Kidney glomerular epithelial cell (primary cell): ENCODE measurements at regions not wholly inside any gene's neighbourhood (a gene's known extent, or its start where the extent isn't known, plus 50 kb on each side); places are given as distances from the start of the nearest gene placed in this dataset.

Source experiments
- DNase-seq: peaks from one replicate; lab custom pipeline; 2025; lab: John Stamatoyannopoulos, UW

DNA sequence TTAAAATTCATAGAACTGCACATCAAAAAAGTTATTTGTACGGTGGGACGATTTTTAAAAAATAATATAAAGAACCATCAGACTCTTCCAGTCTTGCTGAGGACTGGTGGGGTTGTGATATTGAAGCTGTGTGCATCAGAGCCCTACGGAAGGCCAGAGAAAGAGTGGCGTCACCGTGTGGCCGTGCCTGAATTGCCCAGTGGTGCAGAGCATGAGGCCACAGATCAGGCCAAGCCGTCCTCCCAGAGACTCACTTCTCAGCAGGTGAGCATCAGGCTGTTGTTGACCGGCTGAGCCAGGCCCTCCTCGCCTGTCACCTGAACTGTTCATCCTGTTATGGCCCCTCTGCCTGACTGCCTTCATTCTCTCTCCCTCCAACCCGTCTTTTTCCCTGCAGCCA, 1013.9 kb downstream of the TBC1D22A start:
- DNase-seq, result no peak

DNA sequence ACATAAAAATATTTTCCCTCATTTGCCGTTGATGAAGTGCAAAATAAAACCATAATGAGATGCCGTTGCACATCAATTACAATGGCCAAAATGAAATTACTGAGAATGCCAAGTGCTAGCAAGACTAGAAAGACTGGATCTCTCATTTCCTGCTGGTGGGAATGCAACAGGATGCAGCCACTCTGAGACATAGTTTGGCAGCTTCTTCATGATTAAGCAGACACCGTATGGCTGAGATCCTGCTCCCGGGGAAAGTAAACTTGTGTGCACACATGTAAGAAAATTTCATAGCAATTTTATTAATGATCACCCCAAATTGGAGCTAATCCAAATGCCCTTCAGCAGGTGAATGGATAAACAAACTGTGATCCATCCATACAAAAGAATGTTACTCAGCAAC, 1013.2 kb downstream of the TBC1D22A start:
- DNase-seq, result no peak

DNA sequence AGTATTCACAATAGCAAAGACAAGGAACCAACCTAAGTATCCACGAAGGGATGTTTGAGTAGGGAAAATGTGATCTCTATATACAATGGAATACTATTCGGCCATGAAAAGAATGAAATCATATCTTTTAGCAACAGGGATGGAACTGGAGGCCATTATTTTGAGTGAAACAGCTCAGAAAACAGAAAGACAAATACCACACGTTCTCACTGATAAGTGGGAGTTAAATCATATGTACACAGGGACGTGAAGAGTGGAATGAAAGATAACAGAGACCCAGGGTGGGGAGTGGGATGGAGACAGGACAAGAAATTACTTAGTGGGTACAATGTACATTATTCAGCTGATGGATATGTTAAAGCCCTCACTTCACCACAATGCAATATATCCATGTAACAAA, 1012.7 kb downstream of the TBC1D22A start:
- DNase-seq, result no peak

DNA sequence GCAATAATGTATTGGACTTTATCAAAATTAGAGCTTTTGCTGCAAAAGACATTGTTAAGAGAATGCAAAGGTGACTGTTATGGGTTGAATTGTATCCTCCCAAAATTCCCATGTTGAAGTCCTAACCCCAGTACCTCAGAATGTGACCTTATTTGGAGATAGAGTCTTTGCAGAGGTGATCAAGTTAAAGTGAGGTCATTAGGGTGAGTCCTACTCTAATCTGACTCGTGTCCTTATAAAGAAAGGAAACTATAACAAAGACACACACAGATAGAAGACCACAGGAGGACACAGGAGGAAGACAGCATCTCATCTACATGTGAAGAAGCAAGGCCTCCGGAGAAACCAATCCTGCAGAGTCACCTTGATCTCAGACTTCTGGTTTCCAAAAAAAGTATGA, 1011.2 kb downstream of the TBC1D22A start:
- no peak for DNase-seq

DNA sequence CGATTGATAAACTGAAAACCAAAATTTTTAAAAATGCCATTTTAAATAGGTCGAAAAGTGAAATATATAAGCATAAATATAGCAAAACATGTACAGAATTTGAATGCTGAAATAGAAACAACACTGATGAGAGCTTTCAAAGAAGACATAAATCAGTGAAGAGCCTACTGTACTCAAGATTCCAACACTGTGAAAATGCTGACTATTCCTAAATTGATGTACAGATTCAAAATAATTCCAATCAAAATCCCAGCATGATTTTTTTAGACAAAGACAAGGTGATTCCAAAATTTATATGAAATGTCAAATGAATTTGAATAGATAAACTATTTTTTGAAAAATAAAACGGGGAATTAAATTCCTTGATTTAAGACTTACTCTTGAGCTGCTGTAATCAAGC, 1010.4 kb downstream of the TBC1D22A start:
- DNase-seq, result no peak

DNA sequence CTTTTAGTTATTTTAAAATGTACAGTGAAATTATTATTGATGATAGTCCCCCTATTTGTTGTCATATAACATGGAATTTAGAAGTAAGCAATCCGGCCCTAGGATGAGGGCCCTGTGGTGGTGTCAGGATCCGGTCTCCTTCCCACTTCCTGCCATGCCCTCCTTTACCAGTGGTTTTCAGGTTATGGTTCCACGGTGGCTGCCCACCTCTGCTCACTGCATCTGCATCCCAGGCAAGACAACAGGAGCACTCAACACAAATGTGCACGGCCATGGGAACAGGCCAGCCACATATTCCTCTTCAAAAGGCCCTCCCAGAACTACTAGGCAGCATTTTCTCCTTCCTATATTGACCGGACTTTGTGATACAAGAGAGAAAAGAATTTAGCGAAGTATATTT, 1007.2 kb downstream of the TBC1D22A start:
- no peak for DNase-seq

DNA sequence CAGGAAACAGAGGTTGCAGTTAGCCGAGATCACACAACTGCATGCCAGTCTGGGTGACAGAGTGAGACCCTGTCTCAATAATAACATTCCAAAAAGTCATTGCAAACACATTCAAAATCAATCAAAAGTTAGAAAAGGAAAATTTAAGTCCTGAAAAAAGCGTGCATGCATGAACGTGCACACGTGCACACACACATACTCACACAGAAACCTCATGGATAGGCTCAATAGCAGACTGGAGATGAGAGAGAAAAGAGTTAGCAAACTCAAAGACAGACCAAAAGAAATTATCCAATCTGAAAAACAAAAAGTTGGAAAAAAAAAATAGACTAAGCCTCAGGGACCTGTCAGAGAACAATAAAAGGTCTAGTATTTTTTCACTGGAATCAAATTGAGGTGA, 1005.6 kb downstream of the TBC1D22A start:
- no peak for DNase-seq

DNA sequence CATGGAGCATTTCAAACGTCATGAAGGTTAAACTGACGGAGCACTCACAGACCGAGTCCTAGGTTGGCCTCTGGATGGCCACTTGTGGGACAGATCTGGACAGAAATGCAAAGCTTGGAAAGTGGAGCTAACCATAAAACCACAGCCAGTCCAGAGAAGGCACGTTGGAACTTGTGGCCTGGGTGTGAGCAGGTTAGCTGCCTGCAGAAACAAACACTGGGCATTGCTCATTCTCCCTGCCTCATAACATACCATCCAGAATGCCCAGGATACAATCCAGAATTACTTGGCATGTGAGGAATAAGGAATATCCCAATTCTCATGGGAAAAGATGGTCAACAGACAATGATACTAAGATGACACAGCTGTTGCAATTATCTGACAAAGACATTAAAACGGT, 1005.0 kb downstream of the TBC1D22A start:
- DNase-seq, result no peak

DNA sequence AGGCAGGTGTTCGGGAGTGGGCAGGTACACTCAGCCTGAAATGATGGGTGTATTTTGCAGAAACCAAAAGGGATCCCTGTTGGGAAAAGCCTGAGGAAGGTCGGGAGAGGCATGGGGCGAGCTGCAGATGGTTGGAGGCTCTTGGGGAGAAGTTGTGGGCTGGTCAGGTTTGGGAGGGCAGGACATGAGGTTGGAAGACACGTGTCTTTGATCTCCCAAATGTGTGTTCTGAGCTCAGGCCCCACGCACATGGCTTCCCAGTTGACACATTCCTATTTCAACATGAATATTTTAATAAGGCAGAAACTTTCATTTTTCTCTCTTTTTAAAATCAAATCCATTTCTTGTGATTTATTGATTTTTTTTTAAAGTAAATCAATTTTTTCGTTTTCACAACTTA, 1003.3 kb downstream of the TBC1D22A start:
- no peak for DNase-seq

DNA sequence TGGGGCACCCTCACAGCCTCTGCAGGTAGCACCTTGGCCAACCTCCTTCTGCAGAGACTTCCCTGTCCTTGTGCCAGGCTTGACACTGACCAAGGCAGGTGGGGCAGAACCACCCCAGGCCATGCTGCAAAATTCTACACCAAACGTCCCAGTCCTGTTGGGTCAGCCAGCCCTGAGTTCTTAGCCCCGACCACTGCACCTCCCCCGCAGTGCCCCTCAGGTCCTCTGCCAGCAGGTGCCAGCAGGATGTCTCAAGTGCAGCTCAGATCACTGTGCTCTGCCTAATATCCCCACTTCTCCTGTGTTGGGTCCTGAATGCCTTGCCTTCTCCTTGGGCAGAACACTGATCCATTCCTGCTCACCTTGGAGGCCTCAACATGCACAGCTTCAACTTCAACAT, 999.7 kb downstream of the TBC1D22A start:
- DNase-seq, result no peak

DNA sequence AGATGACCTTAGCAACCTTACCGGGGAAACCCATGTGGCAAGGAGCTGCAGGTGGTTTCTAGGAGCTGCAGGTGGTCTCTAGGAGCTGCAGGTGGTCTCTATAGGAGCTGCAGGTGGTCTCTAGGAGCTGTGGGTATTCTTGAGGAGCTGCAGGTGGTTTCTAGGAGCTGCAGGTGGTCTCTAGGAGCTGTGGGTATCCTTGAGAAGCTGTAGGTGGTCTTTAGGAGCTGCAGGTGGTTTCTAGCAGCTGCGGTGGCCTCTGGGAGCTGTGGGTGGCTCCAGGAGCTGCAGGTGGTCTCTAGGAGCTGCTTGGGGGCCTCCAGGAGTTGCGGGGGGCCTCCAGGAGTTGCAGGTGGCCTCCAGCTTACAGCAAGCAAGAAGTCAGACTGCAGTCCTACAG, 997.5 kb downstream of the TBC1D22A start:
- DNase-seq, result no peak

DNA sequence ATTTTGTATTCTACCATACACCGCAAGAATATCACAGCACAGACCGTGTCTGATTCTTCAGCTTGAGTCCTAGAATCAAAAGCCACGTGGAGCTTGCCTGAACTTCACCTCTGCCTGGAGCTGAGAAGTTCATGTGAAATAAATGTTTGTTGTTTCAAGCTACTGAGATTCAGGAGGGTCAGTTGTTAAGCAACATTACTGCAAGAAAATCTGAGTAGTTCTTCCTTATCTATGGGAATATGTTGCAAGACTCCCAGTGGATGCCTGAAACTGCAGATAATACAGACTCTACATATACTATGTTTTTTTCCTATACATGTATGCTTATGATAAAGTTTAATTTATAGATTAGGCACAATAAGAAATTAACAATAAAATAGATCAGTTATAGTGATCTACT, 995.3 kb downstream of the TBC1D22A start:
- no peak for DNase-seq

DNA sequence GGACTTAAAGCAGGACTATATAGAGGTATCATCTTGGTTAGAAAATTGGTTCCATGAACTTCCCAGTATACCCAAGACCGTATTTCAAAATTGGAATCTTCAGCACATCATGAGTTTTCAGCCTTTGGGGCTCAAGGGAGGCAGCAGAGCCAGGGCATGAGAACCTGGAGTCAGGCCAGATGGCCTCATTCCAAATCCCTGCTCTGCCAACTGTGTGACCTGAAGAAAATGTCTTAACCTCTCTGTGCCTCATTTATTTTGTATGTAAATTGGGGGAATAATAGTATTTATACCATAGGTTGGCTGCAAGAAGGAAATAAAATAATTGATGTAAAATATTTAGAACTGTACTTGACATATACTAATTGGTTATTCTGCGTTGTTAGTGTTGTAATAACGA, 987.6 kb downstream of the TBC1D22A start:
- no peak for DNase-seq

DNA sequence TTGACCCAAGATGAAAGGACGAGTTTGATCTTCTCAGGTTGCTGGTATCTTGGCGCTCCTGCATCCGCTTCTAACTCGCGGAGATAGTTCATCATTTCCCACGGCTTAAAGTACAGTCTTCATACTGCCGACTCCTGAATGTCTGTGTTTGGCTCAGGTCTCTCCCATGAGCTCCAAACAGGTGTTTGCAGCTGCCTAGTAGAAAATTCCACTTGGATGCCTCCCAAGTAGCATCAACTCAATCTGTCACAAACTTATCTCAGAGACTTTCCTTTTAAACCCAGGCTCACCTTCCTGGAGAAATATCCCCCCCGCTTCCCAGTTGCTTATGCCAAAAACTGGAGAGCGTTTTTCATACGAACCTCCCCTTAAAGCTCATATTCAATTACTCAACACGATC, 986.5 kb downstream of the TBC1D22A start:
- no peak for DNase-seq

DNA sequence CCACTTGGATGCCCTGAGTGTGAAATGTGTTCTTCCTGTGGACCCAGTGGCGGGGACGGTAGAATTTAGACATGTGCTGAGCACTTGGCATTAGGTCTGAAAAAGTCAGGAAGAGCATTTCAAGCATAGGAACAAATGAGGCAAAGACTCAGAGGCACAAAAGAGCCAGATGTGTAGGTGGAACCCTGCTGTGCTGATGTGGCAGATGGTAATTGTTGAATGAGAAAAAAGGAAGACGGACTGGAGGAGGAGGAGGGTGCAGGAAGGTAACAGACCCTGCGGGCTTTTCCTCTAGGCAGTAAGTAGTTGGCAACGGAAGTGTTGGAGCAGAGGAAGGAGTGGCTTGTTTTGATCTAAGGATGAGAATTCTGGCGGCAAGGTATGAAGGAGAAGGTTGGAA, 985.8 kb downstream of the TBC1D22A start:
- no peak for DNase-seq

DNA sequence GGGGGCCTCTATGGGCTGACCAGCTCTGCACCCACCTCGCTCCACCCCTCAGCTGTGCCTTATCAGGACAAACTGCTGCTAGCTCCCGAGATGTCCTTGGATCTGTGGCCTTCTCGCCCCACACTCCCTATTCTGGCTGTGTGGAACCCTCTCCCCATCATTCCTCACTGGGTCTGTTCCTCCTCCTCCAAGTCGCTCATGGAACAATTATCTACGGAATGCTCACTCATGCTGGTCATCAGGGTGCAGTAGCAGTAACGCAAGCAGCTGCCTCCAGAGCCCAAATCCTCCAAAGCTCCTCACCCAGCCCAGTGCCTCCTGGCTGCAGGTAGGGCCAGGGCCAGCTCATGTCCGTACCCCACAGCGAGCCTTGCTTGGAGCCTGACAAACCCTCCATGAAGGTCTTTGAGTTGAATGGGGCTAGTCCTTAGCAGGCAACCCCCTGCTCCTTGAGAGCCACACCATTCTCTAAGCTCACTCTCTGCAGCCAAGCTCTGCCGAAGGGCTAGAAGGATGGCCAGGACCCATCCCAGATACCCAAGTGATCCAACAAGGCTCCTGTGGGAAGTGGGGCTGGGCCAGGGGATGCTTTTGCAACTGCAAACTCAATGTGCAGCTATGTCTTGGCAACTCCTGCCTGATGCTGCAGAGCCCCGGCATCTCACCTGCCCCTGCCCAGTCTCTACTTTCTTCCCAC, 977.8 kb downstream of the TBC1D22A start:
- DNase-seq, result no peak

DNA sequence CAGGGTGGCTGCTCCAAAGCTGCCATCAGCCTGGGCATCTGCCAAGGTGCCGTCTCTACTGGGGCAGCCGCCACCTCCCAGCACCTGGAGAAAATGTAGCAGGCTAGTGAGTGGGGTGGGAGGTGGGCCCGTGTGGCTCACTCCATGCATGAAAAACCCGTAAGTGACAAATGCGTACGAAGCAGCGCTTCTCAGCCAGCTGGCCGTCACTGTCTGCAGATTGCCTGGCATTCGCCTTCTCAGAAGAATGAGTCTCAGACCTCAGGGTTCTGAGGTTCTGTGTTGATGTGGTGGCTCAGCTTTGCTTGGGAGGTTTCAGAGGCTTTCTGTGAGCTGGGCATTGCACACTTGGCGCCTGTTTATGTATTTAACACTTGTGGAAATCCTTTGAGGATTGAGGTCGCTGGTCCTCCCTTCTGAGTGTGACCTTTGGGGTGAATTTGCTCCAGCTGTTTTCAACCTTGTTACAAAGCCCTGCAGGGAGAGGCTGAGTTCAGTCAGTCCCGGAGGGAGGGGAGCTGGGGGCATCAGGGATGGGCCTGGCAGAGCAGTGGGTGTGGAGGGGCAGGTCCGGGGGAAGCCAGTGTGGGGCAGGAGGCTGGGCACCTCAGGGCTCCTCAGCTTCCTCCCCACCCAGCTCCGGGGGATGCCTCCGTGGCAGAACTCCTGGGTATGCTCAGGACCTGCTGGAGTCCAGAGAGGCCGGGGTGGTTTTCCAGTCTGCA, 977.0 kb downstream of the TBC1D22A start:
- no peak for DNase-seq

DNA sequence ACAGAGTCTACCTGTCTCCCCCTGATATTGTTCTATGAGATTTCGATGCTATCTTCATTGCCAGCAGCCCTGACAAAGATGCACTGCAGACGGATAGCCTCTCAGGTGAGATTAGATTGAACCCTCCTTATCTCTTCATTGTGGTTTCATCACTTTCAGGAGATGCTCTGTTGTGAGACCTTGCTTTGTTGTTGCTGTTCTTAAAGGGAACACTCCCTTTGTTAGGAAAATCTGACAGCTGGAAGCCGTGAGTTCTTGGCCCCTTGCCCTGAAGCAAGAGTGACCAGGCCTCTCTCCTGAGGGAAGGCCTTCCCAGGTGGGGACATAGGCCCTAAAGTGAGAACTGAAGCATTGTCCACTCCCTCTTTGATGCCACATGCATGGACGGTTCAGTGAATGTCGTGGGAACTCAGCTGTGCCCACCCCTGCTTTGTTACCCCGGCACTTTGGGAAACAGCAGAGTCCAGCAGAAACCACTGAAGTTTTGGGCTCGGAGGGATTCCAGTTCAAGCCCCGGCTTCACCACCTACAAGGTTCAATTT, 976.1 kb downstream of the TBC1D22A start:
- no peak for DNase-seq

DNA sequence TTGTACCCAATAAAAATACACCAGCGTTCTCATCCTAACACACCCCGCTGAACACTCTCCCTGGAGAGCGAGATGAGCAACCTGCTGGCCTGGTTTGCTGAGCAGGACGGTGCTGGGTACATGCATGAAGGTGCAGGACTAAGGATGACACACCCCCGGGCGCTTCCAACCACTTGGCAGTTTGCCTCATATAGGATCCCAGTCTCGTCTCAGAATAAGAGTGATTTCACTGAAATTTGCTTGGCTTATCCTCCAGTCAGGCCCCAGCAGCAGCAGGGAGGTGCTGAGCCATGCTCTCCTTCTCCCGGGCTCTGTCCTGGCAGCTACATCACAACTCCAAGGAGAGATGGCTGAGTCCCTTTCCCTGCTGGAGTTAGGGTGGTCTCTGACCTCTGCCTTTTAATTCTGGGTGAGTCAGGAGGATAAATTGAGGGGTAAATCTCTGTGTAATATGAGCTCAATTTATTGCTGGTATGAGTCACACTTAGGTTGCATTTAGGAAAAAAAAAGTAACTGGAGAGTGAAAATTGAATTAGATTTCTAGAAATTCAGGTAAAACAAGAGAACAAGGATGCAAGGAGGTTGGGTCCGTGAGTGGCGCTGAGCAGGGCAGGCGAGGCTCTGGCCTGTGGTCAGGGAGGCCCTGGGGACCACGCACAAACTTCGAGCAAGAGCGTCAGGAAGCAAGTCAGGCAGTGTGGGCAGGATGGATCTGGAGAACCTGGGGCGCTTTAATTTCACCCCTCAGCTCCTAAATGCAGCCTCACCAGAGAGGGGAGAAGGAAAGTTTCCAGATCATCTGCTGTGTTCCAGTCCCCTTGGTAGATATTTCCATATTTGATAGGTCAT, 974.0 kb downstream of the TBC1D22A start:
- no peak for DNase-seq

DNA sequence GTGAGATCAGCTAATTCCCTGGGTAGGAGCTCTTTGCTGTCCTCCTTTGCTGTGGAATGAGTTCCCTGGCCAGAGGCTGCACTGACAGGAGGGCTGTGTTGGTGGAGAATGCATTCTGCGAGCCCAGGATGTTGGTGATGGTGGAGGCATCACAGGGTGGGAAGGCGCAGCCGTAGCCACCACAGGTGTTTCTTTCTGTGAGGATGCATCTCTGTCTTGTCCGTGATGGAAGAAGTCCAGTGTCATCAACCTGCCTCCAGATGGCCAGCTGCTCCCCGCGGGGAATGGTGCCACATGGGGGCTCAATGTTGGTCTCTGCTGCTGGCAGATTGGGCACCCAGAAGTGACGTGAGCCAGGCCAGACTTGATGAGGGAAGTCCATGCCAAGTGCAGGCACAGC, 972.1 kb downstream of the TBC1D22A start:
- DNase-seq, result no peak

DNA sequence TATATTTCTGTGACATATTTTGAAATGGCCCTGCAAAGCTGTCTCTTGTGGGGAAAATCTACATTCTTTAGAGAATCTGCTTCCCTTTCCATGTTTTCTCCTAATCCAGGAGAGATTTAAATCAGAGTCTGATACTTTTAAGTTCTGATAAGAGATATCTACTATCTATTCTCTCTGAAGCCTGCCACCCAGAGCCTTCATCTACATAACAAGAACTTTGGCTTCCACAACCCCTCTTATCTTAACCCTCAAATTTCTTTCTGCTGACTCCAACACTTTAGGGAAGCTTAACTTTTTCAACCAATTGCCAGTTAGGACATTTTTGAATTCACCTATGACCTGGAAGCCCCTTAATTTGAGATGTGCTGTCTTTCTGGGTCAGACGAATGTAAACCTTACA, 965.2 kb downstream of the TBC1D22A start:
- no peak for DNase-seq

DNA sequence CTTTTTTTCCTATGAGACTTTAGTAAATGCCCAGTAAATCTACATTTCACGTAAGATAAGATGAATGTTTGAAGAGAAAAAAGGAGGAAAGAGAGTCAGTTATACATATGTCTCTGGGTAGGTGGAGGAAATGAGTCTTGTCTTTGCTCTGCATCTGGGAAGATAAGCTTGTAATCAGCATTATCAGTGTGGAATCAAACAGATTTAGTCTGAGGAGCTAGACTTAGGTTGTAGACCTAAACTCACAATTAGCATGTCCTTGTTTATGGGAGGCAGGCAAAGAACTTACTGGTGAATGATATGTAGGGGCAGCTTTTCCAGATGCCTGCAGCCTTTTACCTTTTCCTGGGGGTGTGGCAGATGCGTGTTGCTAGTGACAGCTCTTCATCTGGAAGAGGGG, 962.3 kb downstream of the TBC1D22A start:
- DNase-seq, result no peak

DNA sequence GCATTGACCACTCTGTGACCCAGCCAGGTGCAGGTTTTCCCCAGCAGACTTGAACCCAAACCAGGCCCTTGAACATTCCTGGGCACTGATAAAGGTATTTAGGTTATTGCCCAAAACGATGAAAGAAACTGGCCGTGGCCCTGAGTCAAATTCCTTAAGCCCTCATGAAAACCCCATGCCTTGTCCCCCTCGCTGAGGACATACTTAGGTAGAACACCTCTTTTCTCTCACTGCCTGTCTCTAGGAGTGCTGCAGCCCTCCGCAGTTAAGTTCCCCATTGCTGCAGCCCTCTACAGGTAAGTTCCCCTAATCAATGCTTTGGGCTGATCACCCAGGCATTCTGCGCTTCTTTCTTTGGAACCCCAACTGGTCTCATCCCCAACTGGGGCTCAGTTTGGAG, 961.6 kb downstream of the TBC1D22A start:
- no peak for DNase-seq
